Kidney (tissue), 13 donors: ENCODE measurements at regions not wholly inside any gene's neighbourhood (a gene's known extent, or its start where the extent isn't known, plus 50 kb on each side); places are given as distances from the start of the nearest gene placed in this dataset.

Experiments used
- DNase-seq, 5 donors: peaks; one replicate each; pipeline ENCODE4 v3.0.0-alpha.2; 2013 to 2020
- FAIRE-seq: peaks from 2 replicates; lab custom pipeline; 2012; peaks lifted over from hg19 to GRCh38; lab: Jason Lieb, UNC
- H3K27ac ChIP-seq, 2 donors: one replicate each; pipeline ENCODE4 v1.7.0; 2013; ENCODE audit warnings: low read depth in 2 of 2, low read length in 2 of 2, inconsistent platforms in 1 of 2
- H3K27me3 ChIP-seq: one replicate; pipeline ENCODE4 v1.7.1; 2013; ENCODE audit warnings: low read length, inconsistent platforms; ENCODE audit not compliant: control insufficient read depth, insufficient read depth
- H3K36me3 ChIP-seq, 3 donors: one replicate each; pipeline versions ENCODE4 v1.7.0 to v1.7.1; 2013; ENCODE audit warnings: low read length in 3 of 3, control low read depth in 1 of 3, inconsistent platforms in 1 of 3; ENCODE audit not compliant: insufficient read depth in 3 of 3, control insufficient read depth in 2 of 3
- H3K4me1 ChIP-seq, 3 donors: one replicate each; pipeline versions ENCODE4 v1.7.0 to v1.7.1; 2013; ENCODE audit warnings: low read length in 3 of 3, inconsistent platforms in 1 of 3, low read depth in 1 of 3; ENCODE audit not compliant: control insufficient read depth in 2 of 3, insufficient read depth in 2 of 3
- H3K4me3 ChIP-seq, 3 donors: one replicate each; pipeline versions ENCODE4 v1.7.0 to v1.8.1; 2013; ENCODE audit warnings: low read length in 3 of 3, control low read depth in 1 of 3, inconsistent platforms in 1 of 3
- H3K9ac ChIP-seq, 3 donors: one replicate each; pipeline versions ENCODE4 v1.7.0 to v1.7.1; 2013; ENCODE audit warnings: low read length in 3 of 3, control low read depth in 1 of 3, inconsistent platforms in 1 of 3
- H3K9me3 ChIP-seq, 3 donors: one replicate each; pipeline versions ENCODE4 v1.7.0 to v1.7.1; 2013; ENCODE audit warnings: low read length in 3 of 3, control low read depth in 1 of 3, inconsistent platforms in 1 of 3; ENCODE audit not compliant: control insufficient read depth in 2 of 3, insufficient read depth in 1 of 3
- CTCF ChIP-seq: IDR thresholded peaks from 3 replicates; pipeline ENCODE4 v1.5.1; 2012; ENCODE audit warnings: mild to moderate bottlenecking, moderate library complexity, borderline replicate concordance; ENCODE audit not compliant: insufficient read depth; ENCODE audit errors: extremely low read depth
- intact Hi-C: fragments of 100-400 bp; cut with DNase I; formaldehyde crosslinking; loops from one replicate; pipeline ENCODE4 v1.11.1; 2022
- donor health status: control.
- donor health status: control.
- donor health status: control.
- donor health status: control.
- donor health status: control.
- donor health status: DM: yes; HTN: yes; CAD: no.
- donor health status: Normal renal cell carcinoma (clear cell type).

GRCh38 chr11:37571246-37571645 lies 973.2 kb upstream of the RAG2 start:
- H3K9me3 ChIP-seq = no peaks in the 10 kb centered on the region
- H3K36me3 ChIP-seq = no peaks in the 10 kb centered on the region
- H3K27me3 ChIP-seq = no peaks in the 10 kb centered on the region
- H3K4me1 ChIP-seq = no peaks in the 10 kb centered on the region
- H3K4me3 ChIP-seq = no peak overlapping the region
- no peak for FAIRE-seq
- H3K9ac ChIP-seq = no peak overlapping the region
- DNase-seq = no peak
- H3K27ac ChIP-seq = no peak overlapping the region
- intact Hi-C loops = no loop called here
- no peak for TF ChIP-seq CTCF

- Histone ChIP-seq H3K9me3 (no peaks in the 10 kb centered on the region), H3K36me3 (no peaks in the 10 kb centered on the region), H3K27me3 (no peaks in the 10 kb centered on the region), H3K9ac (no peak overlapping the region), H3K4me1 (no peaks in the 10 kb centered on the region), H3K4me3 (no peak overlapping the region), H3K27ac (no peak overlapping the region)
- intact Hi-C loops = no loop called here
- TF ChIP-seq CTCF = no peak
- DNase-seq = peak in 2 of 5 donors; percentile 40 to 78
- FAIRE-seq = no peak
Measured at GRCh38 chr11:37560991-37561390, 963.0 kb upstream of the RAG2 start.

- Histone ChIP-seq H3K9me3 (no peaks in the 10 kb centered on the region), H3K4me3 (no peak overlapping the region), H3K36me3 (no peaks in the 10 kb centered on the region), H3K4me1 (no peaks in the 10 kb centered on the region), H3K27ac (no peak overlapping the region), H3K9ac (no peak overlapping the region), H3K27me3 (no peaks in the 10 kb centered on the region)
- intact Hi-C loops = no loop called here
- FAIRE-seq = no peak
- no peak for TF ChIP-seq CTCF
- peak in 1 of 5 donors; percentile 2 for DNase-seq
Measured at GRCh38 chr11:37560346-37560745, 962.3 kb upstream of the RAG2 start.

- Histone ChIP-seq H3K4me3 (no peak overlapping the region), H3K4me1 (no peaks in the 10 kb centered on the region), H3K9me3 (no peaks in the 10 kb centered on the region), H3K27me3 (no peaks in the 10 kb centered on the region), H3K9ac (no peak overlapping the region), H3K27ac (no peak overlapping the region), H3K36me3 (no peaks in the 10 kb centered on the region)
- FAIRE-seq (no peak), DNase-seq (peak in 2 of 5 donors; percentile 27 to 53)
- TF ChIP-seq CTCF = no peak
- intact Hi-C loops = no loop called here
Measured at GRCh38 chr11:37558619-37559210, 960.7 kb upstream of the RAG2 start.
